GM18870 (cell line): ENCODE measurements at regions not wholly inside any gene's neighbourhood (a gene's known extent, or its start where the extent isn't known, plus 50 kb on each side); places are given as distances from the start of the nearest gene placed in this dataset.

Source experiments
- ATAC-seq: cut with Tn5 transposase; IDR thresholded peaks from one replicate; pipeline ENCODE4 v1.9.1; 2021; ENCODE audit warnings: moderate library complexity; ENCODE audit not compliant: unreplicated experiment

- no peak for ATAC-seq
Measured at GRCh38 chr2:67462738-67463496, 65.8 kb downstream of the ETAA1 start.

- no peak for ATAC-seq
Measured at GRCh38 chr2:67463810-67464209, 66.7 kb downstream of the ETAA1 start.

- no peak for ATAC-seq
Measured at GRCh38 chr2:67465623-67466022, 68.5 kb downstream of the ETAA1 start.

GRCh38 chr2:67466734-67467133 lies 69.6 kb downstream of the ETAA1 start:
- no peak for ATAC-seq

- no peak for ATAC-seq
Measured at GRCh38 chr2:67471681-67472080, 74.5 kb downstream of the ETAA1 start.

- no peak for ATAC-seq
Measured at GRCh38 chr2:67476809-67477790, 80.0 kb downstream of the ETAA1 start.

- ATAC-seq: no peak
Measured at GRCh38 chr2:67479261-67479660, 82.1 kb downstream of the ETAA1 start.

GRCh38 chr2:67485431-67485830 lies 88.3 kb downstream of the ETAA1 start:
- no peak for ATAC-seq

GRCh38 chr2:67486041-67486796 lies 89.1 kb downstream of the ETAA1 start:
- ATAC-seq: no peak

GRCh38 chr2:67487993-67488392 lies 90.9 kb downstream of the ETAA1 start:
- no peak for ATAC-seq

GRCh38 chr2:67489396-67489795 lies 92.3 kb downstream of the ETAA1 start:
- ATAC-seq: no peak

- no peak for ATAC-seq
Measured at GRCh38 chr2:67498931-67499330, 101.8 kb downstream of the ETAA1 start.

- ATAC-seq: no peak
Measured at GRCh38 chr2:67499989-67500388, 102.9 kb downstream of the ETAA1 start.

- no peak for ATAC-seq
Measured at GRCh38 chr2:67500541-67500940, 103.4 kb downstream of the ETAA1 start.

- ATAC-seq: no peak
Measured at GRCh38 chr2:67502346-67503065, 105.4 kb downstream of the ETAA1 start.

GRCh38 chr2:67503066-67503795 lies 106.1 kb downstream of the ETAA1 start:
- ATAC-seq: no peak

GRCh38 chr2:67510745-67511144 lies 113.6 kb downstream of the ETAA1 start:
- no peak for ATAC-seq

- no peak for ATAC-seq
Measured at GRCh38 chr2:67514515-67514914, 117.4 kb downstream of the ETAA1 start.

GRCh38 chr2:67515056-67515455 lies 117.9 kb downstream of the ETAA1 start:
- no peak for ATAC-seq

GRCh38 chr2:67515538-67515937 lies 118.4 kb downstream of the ETAA1 start:
- ATAC-seq: no peak
